Common myeloid progenitor, CD34-positive (primary cell): ENCODE measurements at regions not wholly inside any gene's neighbourhood (a gene's known extent, or its start where the extent isn't known, plus 50 kb on each side); places are given as distances from the start of the nearest gene placed in this dataset.

Experiments
- CTCF ChIA-PET: fragments of 350-600 bp; sonication (Branson Sonifier 250); formaldehyde crosslinking; loops from one replicate; lab custom pipeline; 2021; ENCODE audit warnings: antibody characterized with exemption; lab: Charles Lee
- POLR2A ChIA-PET: fragments of 350-600 bp; sonication (Branson Sonifier 250); formaldehyde crosslinking; loops from one replicate; lab custom pipeline; 2021; ENCODE audit warnings: antibody characterized with exemption; lab: Charles Lee
- DNase-seq, 3 donors: peaks; one replicate each; pipeline versions ENCODE4 v3.0.0 to v3.0.0-alpha.2; 2013
- H3K27ac ChIP-seq, 2 experiments: 1 replicate in 1 of 2; 2 replicates in 1 of 2; pipeline ENCODE4 v1.7.0; 2013; ENCODE audit warnings: inconsistent platforms in 2 of 2, low read length in 2 of 2, mild to moderate bottlenecking in 2 of 2, low read depth in 1 of 2, moderate library complexity in 1 of 2; ENCODE audit not compliant: severe bottlenecking in 2 of 2, insufficient read depth in 1 of 2, poor library complexity in 1 of 2
- H3K27me3 ChIP-seq, 5 experiments: replicated peaks in 2 of 5; 1 replicate in 3 of 5; 2 replicates in 2 of 5; pipeline versions ENCODE4 v1.6.1 to v1.7.0; 2013; ENCODE audit warnings: low read length in 4 of 5, mild to moderate bottlenecking in 2 of 5, moderate library complexity in 2 of 5, inconsistent platforms in 1 of 5; ENCODE audit not compliant: insufficient read depth in 5 of 5, control insufficient read depth in 4 of 5
- H3K36me3 ChIP-seq, 4 experiments: 1 replicate in 2 of 4; 2 replicates in 2 of 4; pipeline versions ENCODE4 v1.6.1 to v1.7.0; 2013; ENCODE audit warnings: low read length in 3 of 4, control low read depth in 1 of 4, mild to moderate bottlenecking in 1 of 4; ENCODE audit not compliant: control insufficient read depth in 4 of 4, insufficient read depth in 4 of 4
- H3K4me1 ChIP-seq, 4 experiments: 1 replicate in 3 of 4; 2 replicates in 1 of 4; pipeline versions ENCODE4 v1.6.1 to v1.7.1; 2013; ENCODE audit warnings: low read length in 3 of 4, mild to moderate bottlenecking in 3 of 4, control low read depth in 1 of 4, inconsistent platforms in 1 of 4, moderate library complexity in 1 of 4; ENCODE audit not compliant: control insufficient read depth in 4 of 4, insufficient read depth in 4 of 4; ENCODE audit errors: control extremely low read depth in 1 of 4
- H3K4me3 ChIP-seq, 7 experiments: 1 replicate in 4 of 7; 2 replicates in 3 of 7; pipeline versions ENCODE4 v1.5.1 to v1.7.0; 2013; ENCODE audit warnings: mild to moderate bottlenecking in 7 of 7, low read length in 6 of 7, moderate library complexity in 6 of 7, inconsistent platforms in 2 of 7, low read depth in 2 of 7, control low read depth in 1 of 7; ENCODE audit not compliant: insufficient read depth in 4 of 7, control insufficient read depth in 1 of 7; ENCODE audit errors: extremely low read depth in 1 of 7
- H3K9me3 ChIP-seq, 5 experiments: 1 replicate in 4 of 5; 2 replicates in 1 of 5; pipeline versions ENCODE4 v1.6.1 to v1.7.1; 2013; ENCODE audit warnings: low read length in 4 of 5, mild to moderate bottlenecking in 2 of 5, inconsistent platforms in 1 of 5, low read depth in 1 of 5, moderate library complexity in 1 of 5; ENCODE audit not compliant: control insufficient read depth in 4 of 5, insufficient read depth in 2 of 5; ENCODE audit errors: control extremely low read depth in 1 of 5
- WGBS: methylation state at CpG from one replicate; pipeline ENCODE4 v1.1.5; 2013; ENCODE audit not compliant: insufficient coverage; 5-methylcytosine and 5-hydroxymethylcytosine counted together

DNA sequence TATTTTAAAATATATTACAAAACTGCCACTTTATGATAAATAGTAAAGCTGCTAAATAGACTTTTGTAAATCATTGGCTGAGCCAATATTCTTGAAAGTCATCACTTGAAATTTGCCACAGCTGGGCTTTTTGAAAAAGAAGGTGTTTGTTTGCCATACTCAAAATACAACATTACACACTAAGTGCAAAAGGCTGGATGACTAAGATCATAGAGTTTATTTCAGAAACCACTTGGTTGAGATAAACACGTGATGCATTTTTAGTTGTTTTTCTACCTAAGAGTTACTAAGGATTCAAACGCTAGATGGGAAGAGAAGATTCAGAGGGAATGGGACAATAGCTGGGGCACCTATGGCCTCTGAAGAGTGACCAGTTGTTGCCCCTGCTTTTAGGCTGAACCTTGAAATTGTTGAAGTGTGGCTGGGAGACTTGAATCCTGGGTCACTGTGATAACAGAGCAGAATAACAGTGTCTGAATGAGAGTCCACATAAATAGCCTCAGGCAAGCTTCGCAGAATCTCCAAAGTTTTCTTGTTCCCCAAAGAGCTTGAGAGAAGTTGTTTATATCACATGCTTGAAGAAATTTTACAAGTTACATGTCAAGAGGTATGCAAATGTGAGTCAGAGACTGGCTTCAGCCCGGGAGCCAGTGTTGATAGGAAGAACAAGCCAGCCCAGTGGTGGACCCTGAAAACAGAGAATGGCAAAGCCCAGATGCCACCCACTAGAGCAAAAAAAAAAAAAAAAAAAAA lies 409.8 kb downstream of the GPD2 start:
- no peak overlapping the region for H3K27ac ChIP-seq
- POLR2A ChIA-PET, result no interaction called here

DNA sequence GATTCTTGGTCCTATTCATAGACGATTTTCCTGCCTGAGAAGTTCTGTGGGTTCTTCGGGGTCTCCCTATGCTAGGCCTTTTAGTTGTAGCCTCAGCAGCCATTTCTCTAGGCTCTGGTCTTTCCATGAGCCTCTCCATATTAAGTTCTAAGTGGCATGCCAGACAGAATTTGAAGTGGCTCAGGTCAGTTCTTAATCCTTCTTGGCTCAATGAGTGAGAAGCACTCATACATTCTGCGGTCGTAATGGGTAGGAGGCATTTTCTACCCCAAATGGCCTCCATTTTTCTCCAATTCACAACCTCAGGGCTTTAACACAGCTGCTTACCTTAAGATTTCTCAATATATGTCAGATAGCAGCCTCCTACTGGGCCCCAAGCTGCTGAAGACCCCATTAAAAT lies 405.3 kb upstream of the GALNT5 start:
- 83% methylated on average over 4 of the region's 4 CpGs for WGBS
- H3K9me3 ChIP-seq, result no peaks in the 10 kb centered on the region
- no peak overlapping the region for H3K4me3 ChIP-seq
- no peaks in the 10 kb centered on the region for H3K4me1 ChIP-seq
- ChIA-PET POLR2A (no interaction called here), CTCF (no interaction called here)
- no peaks in the 10 kb centered on the region for H3K36me3 ChIP-seq
- no peaks in the 10 kb centered on the region for H3K27me3 ChIP-seq
- no peak for DNase-seq
- no peak overlapping the region for H3K27ac ChIP-seq

More for the DNA sequence above, 409.8 kb downstream of the GPD2 start:
- Histone ChIP-seq H3K4me3 (no peak overlapping the region), H3K4me1 (no peaks in the 10 kb centered on the region), H3K9me3 (no peaks in the 10 kb centered on the region), H3K36me3 (no peaks in the 10 kb centered on the region), H3K27me3 (peaks cover 0 to 2% (median 0%) of the 10 kb centered on the region in 5 experiments)
- WGBS, result 75% methylated on average over 4 of the region's 4 CpGs
- DNase-seq, result no peak
- CTCF ChIA-PET, result no interaction called here

DNA sequence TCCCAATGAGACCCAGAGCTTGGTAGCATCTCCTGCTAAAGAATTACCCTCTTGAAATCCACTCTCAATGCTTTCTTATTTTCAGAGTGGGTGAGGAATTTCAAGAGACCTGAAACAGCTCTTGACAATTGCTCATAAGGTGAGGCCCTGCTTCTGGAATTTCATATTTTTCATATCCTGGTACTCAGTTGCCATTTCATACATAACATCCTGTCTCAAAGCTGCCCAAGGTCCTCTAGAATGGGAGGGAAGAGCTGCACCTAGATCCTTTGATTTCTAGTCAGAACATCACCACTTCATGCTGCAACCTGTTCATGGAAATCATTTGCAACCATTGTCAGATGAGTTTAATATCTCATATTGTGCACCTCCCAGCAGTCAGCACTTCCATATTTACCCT lies 404.8 kb upstream of the GALNT5 start:
- Histone ChIP-seq H3K27me3 (no peaks in the 10 kb centered on the region), H3K36me3 (no peaks in the 10 kb centered on the region), H3K4me1 (no peaks in the 10 kb centered on the region), H3K9me3 (no peaks in the 10 kb centered on the region), H3K4me3 (no peak overlapping the region), H3K27ac (no peak overlapping the region)
- ChIA-PET CTCF (no interaction called here), POLR2A (no interaction called here)
- DNase-seq, result no peak

DNA sequence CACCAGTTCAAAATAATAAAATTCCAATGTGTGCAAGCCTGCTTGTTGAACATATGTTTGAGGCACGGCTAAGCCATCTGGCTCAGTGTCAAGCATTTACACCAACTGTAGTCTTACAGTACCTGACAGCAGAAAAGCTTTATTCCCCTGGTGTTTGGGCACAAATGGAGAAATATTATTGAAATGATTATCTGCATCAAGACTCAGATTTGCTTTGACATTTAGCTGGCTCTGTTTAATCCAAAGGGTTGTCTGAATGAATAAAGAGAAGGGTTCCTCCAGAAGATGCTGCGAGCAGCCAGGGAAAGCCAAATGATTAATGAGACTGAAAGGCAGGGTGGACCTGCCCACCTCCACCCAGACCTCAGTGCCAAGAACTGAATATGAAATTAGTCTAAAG lies 393.2 kb upstream of the GALNT5 start:
- Histone ChIP-seq H3K4me3 (no peak overlapping the region), H3K9me3 (no peaks in the 10 kb centered on the region), H3K4me1 (no peaks in the 10 kb centered on the region), H3K27ac (no peak overlapping the region), H3K36me3 (no peaks in the 10 kb centered on the region), H3K27me3 (peaks cover 0 to 12% (median 3%) of the 10 kb centered on the region in 5 experiments)
- ChIA-PET CTCF (interaction anchor here (0.9 kb wide), 1 partner anchor 14 kb away, joined by 3 read pairs; no protein-coding TSS in a partner anchor), POLR2A (no interaction called here)
- no peak for DNase-seq
- WGBS, result no CpG with 5 or more reads among the region's 2 CpGs

DNA sequence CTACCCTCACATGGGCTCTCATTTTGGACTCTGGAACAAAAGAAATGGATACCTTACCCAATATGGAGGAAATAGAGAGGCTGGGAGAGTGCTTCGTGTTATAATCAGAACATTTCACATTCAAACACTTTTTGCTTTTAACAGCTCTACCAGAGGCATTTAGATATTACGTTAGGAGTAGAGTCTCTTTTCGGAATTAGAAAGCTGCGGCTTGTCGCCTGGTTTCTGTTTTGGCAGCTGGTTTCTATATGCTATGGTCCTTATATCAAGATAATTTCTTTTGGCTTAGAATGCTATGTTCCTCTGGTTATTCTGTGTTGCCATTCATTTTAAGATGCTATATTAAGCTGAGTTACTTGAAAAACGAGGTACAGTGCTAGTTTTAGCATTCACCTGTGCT lies 392.8 kb upstream of the GALNT5 start:
- ChIA-PET POLR2A (no interaction called here), CTCF (interaction anchor here (0.9 kb wide), 1 partner anchor 14 kb away, joined by 3 read pairs; no protein-coding TSS in a partner anchor)
- H3K9me3 ChIP-seq, result no peaks in the 10 kb centered on the region
- no peak overlapping the region for H3K4me3 ChIP-seq
- no peak overlapping the region for H3K27ac ChIP-seq
- H3K27me3 ChIP-seq, result peaks cover 0 to 12% (median 3%) of the 10 kb centered on the region in 5 experiments
- DNase-seq, result no peak
- no peaks in the 10 kb centered on the region for H3K36me3 ChIP-seq
- no peaks in the 10 kb centered on the region for H3K4me1 ChIP-seq
- WGBS, result 100% methylated on average over 1 of the region's 6 CpGs

DNA sequence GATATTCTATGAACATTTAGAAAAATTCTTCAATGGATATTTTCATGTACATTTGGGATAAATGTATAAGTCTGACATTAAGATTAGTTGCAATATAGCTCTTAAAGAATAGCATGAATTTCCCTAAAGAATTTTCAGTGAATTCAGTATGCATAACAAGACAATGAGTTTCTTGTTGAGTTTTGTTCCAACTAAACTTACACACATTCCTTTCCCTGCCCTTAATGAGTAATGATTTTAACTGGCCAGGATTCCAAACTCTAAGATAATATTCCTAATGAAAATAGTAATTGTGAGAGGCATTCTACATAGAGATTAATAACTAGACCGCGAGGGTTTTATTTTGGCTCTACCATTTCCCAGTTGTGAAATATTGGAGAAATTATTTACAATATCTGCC lies 390.3 kb upstream of the GALNT5 start:
- no peak overlapping the region for H3K4me3 ChIP-seq
- ChIA-PET POLR2A (no interaction called here), CTCF (no interaction called here)
- no peak for DNase-seq
- WGBS, result no CpG with 5 or more reads among the region's 2 CpGs
- no peaks in the 10 kb centered on the region for H3K36me3 ChIP-seq
- H3K27ac ChIP-seq, result no peak overlapping the region
- no peaks in the 10 kb centered on the region for H3K9me3 ChIP-seq
- peaks cover 0 to 13% (median 3%) of the 10 kb centered on the region in 5 experiments for H3K27me3 ChIP-seq
- no peaks in the 10 kb centered on the region for H3K4me1 ChIP-seq

DNA sequence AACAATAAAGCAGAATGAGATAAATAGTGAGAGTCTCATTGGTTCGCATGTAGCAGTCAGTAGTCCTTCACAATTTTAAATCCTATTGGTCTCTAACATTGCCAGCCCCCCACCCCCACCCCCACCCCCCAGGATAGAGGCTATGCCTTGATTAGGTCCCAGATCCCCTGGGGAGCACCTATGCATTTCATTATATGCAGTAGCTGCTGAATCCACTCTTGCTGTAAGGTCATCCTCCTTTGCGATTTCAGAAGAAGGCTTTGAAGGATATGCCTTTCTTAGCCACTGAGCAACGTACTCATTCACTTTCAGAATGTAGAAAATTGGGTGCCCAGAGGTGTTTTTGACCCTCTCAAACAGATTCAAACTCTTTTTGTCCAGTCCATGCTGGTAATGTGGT lies 382.8 kb upstream of the GALNT5 start:
- WGBS, result 44% methylated on average over 1 of the region's 3 CpGs
- CTCF ChIA-PET, result no interaction called here
- no peak for DNase-seq

More for the DNA sequence above, 382.8 kb upstream of the GALNT5 start:
- H3K9me3 ChIP-seq, result peaks cover 0 to 2% (median 0%) of the 10 kb centered on the region in 5 experiments
- no peak overlapping the region for H3K4me3 ChIP-seq
- no peaks in the 10 kb centered on the region for H3K4me1 ChIP-seq
- H3K27ac ChIP-seq, result no peak overlapping the region
- H3K27me3 ChIP-seq, result peaks cover 0 to 28% (median 8%) of the 10 kb centered on the region in 5 experiments
- no peaks in the 10 kb centered on the region for H3K36me3 ChIP-seq
- POLR2A ChIA-PET, result no interaction called here
